NCI-H510A treated with DMSO at 0.1 percent for 48 hours (cell line): ENCODE measurements at regions not wholly inside any gene's neighbourhood (a gene's known extent, or its start where the extent isn't known, plus 50 kb on each side); places are given as distances from the start of the nearest gene placed in this dataset.
A peak's percentile ranks its signal among the peaks of the same experiment; 100 is the strongest.

ENCODE experiments used
- DNase-seq: peaks from one replicate; lab custom pipeline; 2025; lab: John Stamatoyannopoulos, UW

- no peak for DNase-seq
Observed at GRCh38 chr15:36469311-36469966, 110.0 kb upstream of the CDIN1 start.

- no peak for DNase-seq
Observed at GRCh38 chr15:36472672-36473071, 106.8 kb upstream of the CDIN1 start.

- DNase-seq: no peak
Observed at GRCh38 chr15:36478561-36478960, 100.9 kb upstream of the CDIN1 start.

GRCh38 chr15:36479200-36479896 lies 100.1 kb upstream of the CDIN1 start:
- DNase-seq: no peak

GRCh38 chr15:36481156-36481555 lies 98.3 kb upstream of the CDIN1 start:
- no peak for DNase-seq

- no peak for DNase-seq
Observed at GRCh38 chr15:36483409-36483808, 96.0 kb upstream of the CDIN1 start.

GRCh38 chr15:36484038-36484778 lies 95.2 kb upstream of the CDIN1 start:
- DNase-seq: no peak

- DNase-seq: no peak
Observed at GRCh38 chr15:36491912-36492311, 87.5 kb upstream of the CDIN1 start.

GRCh38 chr15:36495456-36495991 lies 83.9 kb upstream of the CDIN1 start:
- DNase-seq: no peak

- DNase-seq: no peak
Observed at GRCh38 chr15:36497901-36498300, 81.5 kb upstream of the CDIN1 start.

- no peak for DNase-seq
Observed at GRCh38 chr15:36498401-36498800, 81.0 kb upstream of the CDIN1 start.

GRCh38 chr15:36498916-36499315 lies 80.5 kb upstream of the CDIN1 start:
- no peak for DNase-seq

GRCh38 chr15:36499412-36500389 lies 79.7 kb upstream of the CDIN1 start:
- no peak for DNase-seq

- DNase-seq: peak; percentile 70
Observed at GRCh38 chr15:36501063-36501678, 78.3 kb upstream of the CDIN1 start.

- DNase-seq: no peak
Observed at GRCh38 chr15:36502509-36502908, 76.9 kb upstream of the CDIN1 start.

GRCh38 chr15:36506733-36507356 lies 72.6 kb upstream of the CDIN1 start:
- no peak for DNase-seq

- no peak for DNase-seq
Observed at GRCh38 chr15:36507458-36507857, 72.0 kb upstream of the CDIN1 start.

GRCh38 chr15:36511594-36511993 lies 67.8 kb upstream of the CDIN1 start:
- DNase-seq: no peak

GRCh38 chr15:36517758-36518157 lies 61.7 kb upstream of the CDIN1 start:
- no peak for DNase-seq

- DNase-seq: no peak
Observed at GRCh38 chr15:36519067-36519466, 60.4 kb upstream of the CDIN1 start.

- DNase-seq: no peak
Observed at GRCh38 chr15:36525430-36525829, 54.0 kb upstream of the CDIN1 start.
